Transverse colon (tissue), 4 donors: ENCODE measurements at regions not wholly inside any gene's neighbourhood (a gene's known extent, or its start where the extent isn't known, plus 50 kb on each side); places are given as distances from the start of the nearest gene placed in this dataset.

Source experiments
- DNase-seq: peaks from one replicate; pipeline ENCODE4 v3.0.0-alpha.2; 2019
- H3K27ac ChIP-seq, 4 donors: fragments of 200-600 bp; sonication (generic); 2 replicates each; pipeline ENCODE4 v1.5.1; 2016 to 2018; ENCODE audit warnings: inconsistent platforms in 4 of 4
- H3K27me3 ChIP-seq: fragments of 200-600 bp; sonication (generic); 2 replicates; pipeline ENCODE4 v1.5.1; 2017; ENCODE audit warnings: inconsistent platforms
- H3K36me3 ChIP-seq, 4 donors: fragments of 200-600 bp; sonication (generic); 2 replicates each; pipeline ENCODE4 v1.5.1; 2017 to 2019; ENCODE audit warnings: inconsistent platforms in 4 of 4
- H3K4me1 ChIP-seq, 4 donors: fragments of 200-600 bp; sonication (generic); 2 replicates each; pipeline ENCODE4 v1.5.1; 2017 to 2020; ENCODE audit warnings: inconsistent platforms in 4 of 4
- H3K4me3 ChIP-seq, 4 donors: fragments of 200-600 bp; sonication (generic); 1 replicate in 1 of 4; 2 replicates in 3 of 4; pipeline versions ENCODE4 v1.5.1 to v1.6.1; 2017 to 2019; ENCODE audit warnings: inconsistent platforms in 4 of 4
- H3K9me3 ChIP-seq, 2 donors: fragments of 200-600 bp; sonication (generic); 2 replicates each; pipeline ENCODE4 v1.5.1; 2017 to 2019; ENCODE audit warnings: inconsistent platforms in 2 of 2
- EP300 ChIP-seq: sonication (generic); formaldehyde crosslinking; IDR thresholded peaks from one replicate; pipeline ENCODE4 v1.6.1; 2017; ENCODE audit warnings: antibody characterized with exemption, low read depth
- POLR2A ChIP-seq: fragments of 450-650 bp; IDR thresholded peaks from one replicate; pipeline ENCODE4 v1.6.1; 2016; ENCODE audit warnings: antibody characterized with exemption, mild to moderate bottlenecking, moderate library complexity
- POLR2AphosphoS5 ChIP-seq, 3 donors: sonication (generic); formaldehyde crosslinking; IDR thresholded peaks; one replicate each; pipeline ENCODE4 v1.6.1; 2016; ENCODE audit warnings: antibody characterized with exemption in 3 of 3
- WGBS, 2 donors: methylation state at CpG; one replicate each; pipeline ENCODE4 v1.1.5; 2018; ENCODE audit warnings: low coverage in 1 of 2; 5-methylcytosine and 5-hydroxymethylcytosine counted together
- in situ Hi-C, 4 donors: fragments of 200-750 bp; cut with MboI; loops; one replicate each; pipeline versions ENCODE4 v1.15.0 to v1.15.1; 2017; ENCODE audit warnings: low sequenced_read_pairs in 3 of 4, low pct_ligation_motif_present in 1 of 4, low pct_unique_long_range_greater_than_20kb in 1 of 4
- intact Hi-C: fragments of 100-400 bp; cut with DNase I; formaldehyde crosslinking; loops from one replicate; pipeline ENCODE4 v1.15.1; 2023; ENCODE audit warnings: low total_unique reads
- TF ChIP-seq, protein P1 (sequence below), 5 experiments: fragments of 200-600 bp in 3 of 5; fragments of 450-650 bp in 2 of 5; sonication (generic) in 3 of 5; IDR thresholded peaks; 1 replicate in 2 of 5; 2 replicates in 3 of 5; pipeline ENCODE4 v1.5.1; 2016 to 2017; ENCODE audit warnings: antibody characterized with exemption in 5 of 5, inconsistent platforms in 3 of 5, mild to moderate bottlenecking in 2 of 5, moderate library complexity in 1 of 5

DNA sequence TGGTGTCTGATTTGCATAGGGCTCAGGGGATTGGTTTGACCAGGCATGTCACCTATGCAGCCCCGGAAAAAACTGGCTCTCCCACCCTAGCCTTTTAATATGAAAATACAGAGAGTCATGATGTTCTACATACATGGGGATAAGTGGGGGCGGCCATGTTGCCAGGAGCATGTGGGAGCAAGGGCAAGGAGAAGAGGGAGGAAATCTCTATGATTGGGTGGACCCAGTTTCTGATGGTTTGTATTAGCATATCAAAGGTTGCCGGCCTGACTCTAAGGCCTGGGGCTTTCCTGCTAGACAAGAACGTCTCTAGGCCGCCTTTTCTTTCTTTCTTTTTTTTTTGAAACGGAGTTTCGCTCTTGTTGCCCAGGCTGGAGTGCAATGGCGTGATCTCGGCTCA lies 123.4 kb upstream of the CPSF6 start:
- TF ChIP-seq EP300 (no peak), POLR2A (no peak), POLR2AphosphoS5 (IDR thresholded peaks at IDR 0.05) (no peak)
- TF ChIP-seq, protein P1, sequence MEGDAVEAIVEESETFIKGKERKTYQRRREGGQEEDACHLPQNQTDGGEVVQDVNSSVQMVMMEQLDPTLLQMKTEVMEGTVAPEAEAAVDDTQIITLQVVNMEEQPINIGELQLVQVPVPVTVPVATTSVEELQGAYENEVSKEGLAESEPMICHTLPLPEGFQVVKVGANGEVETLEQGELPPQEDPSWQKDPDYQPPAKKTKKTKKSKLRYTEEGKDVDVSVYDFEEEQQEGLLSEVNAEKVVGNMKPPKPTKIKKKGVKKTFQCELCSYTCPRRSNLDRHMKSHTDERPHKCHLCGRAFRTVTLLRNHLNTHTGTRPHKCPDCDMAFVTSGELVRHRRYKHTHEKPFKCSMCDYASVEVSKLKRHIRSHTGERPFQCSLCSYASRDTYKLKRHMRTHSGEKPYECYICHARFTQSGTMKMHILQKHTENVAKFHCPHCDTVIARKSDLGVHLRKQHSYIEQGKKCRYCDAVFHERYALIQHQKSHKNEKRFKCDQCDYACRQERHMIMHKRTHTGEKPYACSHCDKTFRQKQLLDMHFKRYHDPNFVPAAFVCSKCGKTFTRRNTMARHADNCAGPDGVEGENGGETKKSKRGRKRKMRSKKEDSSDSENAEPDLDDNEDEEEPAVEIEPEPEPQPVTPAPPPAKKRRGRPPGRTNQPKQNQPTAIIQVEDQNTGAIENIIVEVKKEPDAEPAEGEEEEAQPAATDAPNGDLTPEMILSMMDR (IDR thresholded peaks at IDR 0.05): no peak
- H3K4me1 ChIP-seq: peaks cover 0 to 7% (median 2%) of the 10 kb centered on the region in 4 donors
- no peaks in the 10 kb centered on the region for H3K36me3 ChIP-seq
- in situ Hi-C loops (no loop called here), intact Hi-C loops (no loop called here)
- 88 to 94% methylated on average over 6 to 9 of the region's 9 CpGs for WGBS, 2 donors
- DNase-seq: no peak
- no peak overlapping the region for H3K27ac ChIP-seq
- no peaks in the 10 kb centered on the region for H3K9me3 ChIP-seq
- H3K4me3 ChIP-seq: no peak overlapping the region
- H3K27me3 ChIP-seq: no peaks in the 10 kb centered on the region

GRCh38 chr12:69117566-69118266 lies 121.7 kb upstream of the CPSF6 start:
- 17 to 77% methylated on average over 1 to 5 of the region's 5 CpGs for WGBS, 2 donors
- no peak for DNase-seq
- in situ Hi-C loops: no loop called here

GRCh38 chr12:69118516-69118915 lies 120.9 kb upstream of the CPSF6 start:
- intact Hi-C loops: no loop called here
- no peak overlapping the region for H3K4me3 ChIP-seq
- TF ChIP-seq POLR2A (no peak), EP300 (no peak), POLR2AphosphoS5 (IDR thresholded peaks at IDR 0.05) (no peak)
- TF ChIP-seq, protein P1 (IDR thresholded peaks at IDR 0.05): no peak
- DNase-seq: no peak
- no peaks in the 10 kb centered on the region for H3K9me3 ChIP-seq
- WGBS, 2 donors: 75 to 83% methylated on average over 2 of the region's 2 CpGs
- H3K27ac ChIP-seq: no peak overlapping the region
- in situ Hi-C loops: no loop called here
- H3K4me1 ChIP-seq: peaks cover 0 to 8% (median 2%) of the 10 kb centered on the region in 4 donors
- no peaks in the 10 kb centered on the region for H3K36me3 ChIP-seq
- H3K27me3 ChIP-seq: no peaks in the 10 kb centered on the region

More at GRCh38 chr12:69117566-69118266, 121.7 kb upstream of the CPSF6 start:
- peaks cover 0 to 7% (median 2%) of the 10 kb centered on the region in 4 donors for H3K4me1 ChIP-seq
- no peaks in the 10 kb centered on the region for H3K27me3 ChIP-seq
- TF ChIP-seq, protein P1 (IDR thresholded peaks at IDR 0.05): no peak
- TF ChIP-seq POLR2A: no peak
- no peak for TF ChIP-seq POLR2AphosphoS5 (IDR thresholded peaks at IDR 0.05)
- H3K9me3 ChIP-seq: no peaks in the 10 kb centered on the region
- intact Hi-C loops: no loop called here
- H3K27ac ChIP-seq: no peak overlapping the region
- H3K4me3 ChIP-seq: no peak overlapping the region
- no peaks in the 10 kb centered on the region for H3K36me3 ChIP-seq

DNA sequence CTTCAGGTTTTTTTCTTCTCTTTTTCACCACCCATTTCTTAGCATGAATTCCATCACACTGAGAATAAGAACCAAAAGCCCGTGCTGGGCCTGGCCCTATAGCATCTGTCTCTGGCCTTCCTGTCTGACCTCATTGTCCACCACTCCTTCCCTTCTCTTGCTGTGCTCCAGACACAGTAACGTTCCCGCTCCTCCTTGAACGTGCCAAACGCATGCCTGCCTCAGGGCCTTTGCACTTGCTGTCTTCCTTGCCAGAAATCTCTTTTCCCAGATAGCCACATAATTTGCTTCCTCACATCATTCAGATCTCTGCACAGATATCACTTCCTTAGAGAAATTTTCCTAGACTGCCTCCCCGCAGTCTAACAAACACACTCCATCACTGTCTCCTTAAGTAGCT lies 119.6 kb upstream of the CPSF6 start:
- no peak overlapping the region for H3K4me3 ChIP-seq
- H3K4me1 ChIP-seq: peaks cover 0 to 20% (median 9%) of the 10 kb centered on the region in 4 donors

More for the DNA sequence above, 119.6 kb upstream of the CPSF6 start:
- in situ Hi-C loops: no loop called here
- no peak overlapping the region for H3K27ac ChIP-seq
- no peaks in the 10 kb centered on the region for H3K27me3 ChIP-seq
- intact Hi-C loops: no loop called here
- WGBS, 2 donors: 73 to 92% methylated on average over 6 of the region's 6 CpGs
- TF ChIP-seq, protein P1 (IDR thresholded peaks at IDR 0.05): no peak
- no peak for TF ChIP-seq POLR2A
- TF ChIP-seq POLR2AphosphoS5 (IDR thresholded peaks at IDR 0.05): no peak
- no peak for TF ChIP-seq EP300
- H3K36me3 ChIP-seq: no peaks in the 10 kb centered on the region
- H3K9me3 ChIP-seq: no peaks in the 10 kb centered on the region
- DNase-seq: no peak
